ENCODE measurements at regions not wholly inside any gene's neighbourhood (a gene's known extent, or its start where the extent isn't known, plus 50 kb on each side); places are given as distances from the start of the nearest gene placed in this dataset.

- TF ChIP-seq JUN (IDR thresholded peaks at IDR 0.05; ENCODE audit: borderline replicate concordance, insufficient read depth, insufficient read length, low read depth) (no peak), EZH2 (IDR thresholded peaks at IDR 0.05; ENCODE audit: borderline replicate concordance, low read depth, low read length, severe bottlenecking) (no peak)
- TF ChIP-seq, protein P1, sequence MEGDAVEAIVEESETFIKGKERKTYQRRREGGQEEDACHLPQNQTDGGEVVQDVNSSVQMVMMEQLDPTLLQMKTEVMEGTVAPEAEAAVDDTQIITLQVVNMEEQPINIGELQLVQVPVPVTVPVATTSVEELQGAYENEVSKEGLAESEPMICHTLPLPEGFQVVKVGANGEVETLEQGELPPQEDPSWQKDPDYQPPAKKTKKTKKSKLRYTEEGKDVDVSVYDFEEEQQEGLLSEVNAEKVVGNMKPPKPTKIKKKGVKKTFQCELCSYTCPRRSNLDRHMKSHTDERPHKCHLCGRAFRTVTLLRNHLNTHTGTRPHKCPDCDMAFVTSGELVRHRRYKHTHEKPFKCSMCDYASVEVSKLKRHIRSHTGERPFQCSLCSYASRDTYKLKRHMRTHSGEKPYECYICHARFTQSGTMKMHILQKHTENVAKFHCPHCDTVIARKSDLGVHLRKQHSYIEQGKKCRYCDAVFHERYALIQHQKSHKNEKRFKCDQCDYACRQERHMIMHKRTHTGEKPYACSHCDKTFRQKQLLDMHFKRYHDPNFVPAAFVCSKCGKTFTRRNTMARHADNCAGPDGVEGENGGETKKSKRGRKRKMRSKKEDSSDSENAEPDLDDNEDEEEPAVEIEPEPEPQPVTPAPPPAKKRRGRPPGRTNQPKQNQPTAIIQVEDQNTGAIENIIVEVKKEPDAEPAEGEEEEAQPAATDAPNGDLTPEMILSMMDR (IDR thresholded peaks at IDR 0.05; ENCODE audit: extremely low read depth in 1 of 2, insufficient read depth in 1 of 2, low read depth in 1 of 2, low read length in 2 of 2), result no peak
These were observed 243.4 kb upstream of the KLF4 start for GRCh38 chr9:107732781-107733522.

All from endothelial cell of umbilical vein (primary cell).